GM10248 (cell line): ENCODE measurements at regions not wholly inside any gene's neighbourhood (a gene's known extent, or its start where the extent isn't known, plus 50 kb on each side); places are given as distances from the start of the nearest gene placed in this dataset.

ENCODE experiments used
- CTCF ChIA-PET: fragments of 300-600 bp; sonication (Branson Sonifier 250); formaldehyde crosslinking; extraction: SDS; loops from one replicate; lab custom pipeline; 2021; ENCODE audit warnings: antibody characterized with exemption; lab: Yijun Ruan, JAX
- POLR2A ChIA-PET: fragments of 350-650 bp; sonication (Branson Sonifier 250); formaldehyde crosslinking; extraction: SDS; loops from one replicate; lab custom pipeline; 2020; ENCODE audit warnings: antibody characterized with exemption; lab: Yijun Ruan, JAX
- DNase-seq: peaks from one replicate; pipeline ENCODE4 v3.0.0; 2012; ENCODE audit errors: extremely low spot score
- CTCF ChIP-seq: IDR thresholded peaks from 2 replicates; pipeline ENCODE4 v1.5.1; 2012; ENCODE audit warnings: mild to moderate bottlenecking, low read depth; ENCODE audit errors: extremely low read depth, missing control alignments, control extremely low read depth

DNA sequence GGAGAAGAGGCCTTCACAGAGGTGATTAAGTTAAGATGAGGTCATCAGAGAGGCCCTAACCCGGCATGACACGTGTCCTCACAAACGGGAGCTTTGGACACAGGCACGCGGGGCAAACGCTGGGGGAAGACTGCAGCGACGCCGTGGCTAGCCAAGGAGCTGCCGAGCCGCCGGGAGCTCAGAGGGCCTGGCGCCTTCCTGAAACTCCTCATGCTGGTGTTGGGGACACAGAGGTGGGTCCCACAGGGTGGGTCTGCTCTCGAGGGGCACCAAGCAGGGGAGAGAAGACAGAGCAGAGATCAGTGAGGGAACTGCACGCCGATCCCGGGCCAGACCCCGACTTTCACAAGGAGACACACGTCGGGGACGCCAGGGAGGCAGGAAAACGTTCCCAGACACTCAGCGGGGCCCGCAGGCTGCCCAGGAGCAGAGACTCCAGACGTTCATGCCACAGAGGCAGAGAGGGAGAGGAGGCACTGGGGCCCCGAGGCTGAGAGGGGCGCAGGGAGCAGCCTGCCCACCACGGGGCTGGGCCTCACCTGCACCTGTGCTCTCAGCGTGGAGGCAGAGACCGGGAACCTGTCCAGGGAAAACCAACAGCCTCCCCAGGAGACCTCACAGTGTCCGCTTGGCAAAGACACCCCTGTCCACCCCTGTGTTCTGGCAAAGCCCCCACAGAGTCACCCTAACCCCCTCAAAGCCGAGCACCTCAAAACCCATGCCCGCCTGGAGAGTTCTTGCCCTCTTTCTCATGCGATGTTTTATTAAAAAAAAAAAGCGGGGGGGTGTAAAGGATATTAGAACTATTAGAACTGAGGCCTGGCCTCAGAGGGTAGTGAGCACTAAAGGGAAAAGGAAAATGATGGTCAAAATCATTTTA is 103.8 kb downstream of the PDGFA start:
- ChIA-PET CTCF (no interaction called here), POLR2A (no interaction called here)
- TF ChIP-seq CTCF, result no peak
- DNase-seq, result no peak

DNA sequence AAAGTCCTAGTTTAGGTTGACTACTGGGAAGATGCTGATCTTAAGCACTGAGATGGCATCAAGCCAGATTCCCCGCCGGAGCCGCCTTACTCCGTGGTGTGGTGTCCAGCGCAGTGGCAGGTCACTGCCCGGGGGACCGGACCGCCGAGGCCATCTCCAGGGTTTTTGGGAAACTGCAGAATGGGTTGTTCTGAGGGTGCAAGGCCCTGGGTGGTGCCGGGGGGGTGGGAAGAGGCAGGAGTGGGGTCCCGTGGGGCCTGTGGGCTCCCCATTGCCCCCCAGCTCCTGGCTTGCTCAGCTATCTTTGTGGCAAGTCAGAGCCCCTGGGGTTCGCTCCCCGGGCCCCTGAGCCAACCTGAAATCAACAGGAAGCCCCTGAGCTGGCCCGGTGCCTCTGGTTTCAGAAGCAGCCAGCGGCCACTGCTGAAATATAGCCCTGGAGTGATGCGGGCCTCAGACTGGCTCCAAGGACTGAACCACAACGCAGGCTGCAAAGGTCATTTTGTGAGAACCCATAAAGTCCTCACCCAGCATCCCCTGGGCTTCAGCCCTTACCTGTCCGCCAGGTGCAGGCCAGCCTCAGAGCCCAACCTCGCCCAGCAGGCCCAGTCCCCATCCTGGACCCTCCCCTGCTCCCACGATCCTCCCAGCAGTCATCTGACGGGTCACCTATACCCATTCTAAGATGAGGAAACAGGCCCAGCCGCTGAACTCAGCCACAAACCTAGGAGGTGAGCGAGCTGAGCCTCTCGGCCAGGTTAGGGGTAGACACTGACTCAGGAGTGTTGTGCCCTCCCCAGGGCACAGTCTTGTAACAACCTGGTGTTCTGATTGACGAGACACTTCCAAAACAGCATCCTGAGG is 102.7 kb downstream of the PDGFA start:
- CTCF ChIA-PET, result no interaction called here
- DNase-seq, result no peak
- no peak for TF ChIP-seq CTCF

DNA sequence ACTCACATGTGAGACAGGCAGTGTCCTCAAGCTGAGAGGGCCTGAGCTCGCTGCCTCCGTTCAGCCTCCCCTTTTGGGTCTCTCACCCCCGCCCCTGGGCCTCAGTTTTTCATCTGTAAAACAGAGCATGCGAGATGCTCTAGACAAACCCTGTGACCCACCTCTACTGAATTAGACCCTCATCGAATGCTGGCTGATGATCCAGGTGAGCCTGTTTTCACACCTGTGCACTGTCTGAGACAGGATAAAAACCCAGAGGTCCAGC is 102.1 kb downstream of the PDGFA start:
- ChIA-PET CTCF (no interaction called here), POLR2A (no interaction called here)
- DNase-seq, result no peak
- no peak for TF ChIP-seq CTCF

More for the DNA sequence above, 102.7 kb downstream of the PDGFA start:
- POLR2A ChIA-PET, result no interaction called here

DNA sequence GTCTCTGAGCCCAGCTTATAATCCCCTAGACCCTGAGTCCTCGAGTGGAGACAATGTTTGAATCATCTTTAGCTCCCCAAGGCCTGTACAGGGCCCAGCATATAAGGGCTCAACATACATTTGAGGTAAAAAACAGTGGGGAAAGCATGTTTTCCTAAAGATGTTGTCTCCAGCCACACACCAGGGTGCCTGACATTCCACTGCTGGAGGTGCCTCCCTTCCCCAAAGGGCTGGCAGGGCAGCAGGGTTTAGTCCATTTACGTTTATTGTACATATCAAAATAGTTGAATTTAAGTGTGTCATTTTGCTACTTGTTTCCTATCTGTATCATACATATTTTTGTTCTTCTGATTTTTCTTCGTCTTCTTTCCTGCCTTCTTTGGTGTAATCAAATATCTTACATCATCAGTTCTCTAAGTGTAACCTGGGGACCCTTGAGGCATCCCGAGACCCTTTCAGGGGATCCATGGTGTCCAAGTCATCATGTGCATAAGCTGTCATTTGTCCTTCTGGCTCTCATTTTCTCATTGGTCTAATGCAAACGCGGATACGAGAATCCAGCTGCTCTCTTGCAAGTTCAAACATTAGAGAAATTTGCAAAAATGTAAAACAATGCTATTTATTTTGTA is 101.6 kb downstream of the PDGFA start:
- no peak for TF ChIP-seq CTCF
- ChIA-PET CTCF (no interaction called here), POLR2A (no interaction called here)
- no peak for DNase-seq

GRCh38 chr7:418636-419280 is 100.9 kb downstream of the PDGFA start:
- ChIA-PET POLR2A (no interaction called here), CTCF (no interaction called here)
- DNase-seq, result no peak
- no peak for TF ChIP-seq CTCF
